ENCODE measurements at regions not wholly inside any gene's neighbourhood (a gene's known extent, or its start where the extent isn't known, plus 50 kb on each side); places are given as distances from the start of the nearest gene placed in this dataset.
A peak's percentile ranks its signal among the peaks of the same experiment; 100 is the strongest.
"Not testable (repeated sequence)": the region's sequence is repeated elsewhere in the genome, so short reads cannot be mapped to it uniquely, and the experiment has no call there.

DNA sequence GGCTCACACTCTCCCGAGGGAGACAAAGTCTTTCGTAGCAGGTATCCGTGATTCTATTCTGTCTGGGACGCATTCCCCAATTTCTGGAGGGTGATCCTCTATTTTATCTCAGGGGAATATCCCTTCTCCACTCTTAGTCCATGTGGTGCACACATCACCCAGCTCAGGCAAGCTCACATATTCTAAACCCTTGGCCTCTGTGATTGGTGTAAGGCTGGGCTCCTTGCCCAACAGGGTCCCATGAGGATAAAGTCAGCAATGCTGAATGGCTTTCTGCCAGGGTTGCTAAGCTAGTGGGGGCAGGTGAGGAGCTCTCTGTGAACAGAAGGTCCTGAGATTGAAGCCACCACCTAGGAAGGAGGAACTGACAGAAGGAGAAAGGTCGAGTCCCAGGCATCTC lies 137.2 kb downstream of the CDH26 start:
- no peak for DNase-seq (ENCODE audit: low spot score)
- ATAC-seq: no peak

DNA sequence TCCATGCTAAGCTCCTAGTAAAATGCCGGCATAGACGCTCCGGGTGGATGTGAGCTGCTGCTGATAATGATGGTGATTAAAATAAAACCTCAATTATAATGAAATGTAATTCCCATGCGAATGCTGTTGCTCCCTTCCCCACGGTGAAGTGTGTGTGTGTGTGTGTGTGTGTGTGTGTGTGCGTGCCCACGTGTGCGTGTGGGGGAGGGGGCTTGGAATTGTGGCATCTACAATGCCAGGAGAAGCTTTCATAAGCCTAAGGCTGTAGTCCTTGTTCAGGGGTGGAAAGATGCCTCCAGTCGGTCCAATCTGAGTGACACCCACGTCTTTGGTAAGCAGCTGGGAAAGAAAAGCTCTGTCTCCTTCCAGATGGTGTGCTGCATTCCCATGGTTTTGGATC lies 137.9 kb downstream of the CDH26 start:
- DNase-seq (ENCODE audit: low spot score) (no peak), ATAC-seq (no peak)

- no peak for ATAC-seq
- no peak for DNase-seq (ENCODE audit: low spot score)
Observed at GRCh38 chr20:60097285-60097684, 139.1 kb downstream of the CDH26 start.

DNA sequence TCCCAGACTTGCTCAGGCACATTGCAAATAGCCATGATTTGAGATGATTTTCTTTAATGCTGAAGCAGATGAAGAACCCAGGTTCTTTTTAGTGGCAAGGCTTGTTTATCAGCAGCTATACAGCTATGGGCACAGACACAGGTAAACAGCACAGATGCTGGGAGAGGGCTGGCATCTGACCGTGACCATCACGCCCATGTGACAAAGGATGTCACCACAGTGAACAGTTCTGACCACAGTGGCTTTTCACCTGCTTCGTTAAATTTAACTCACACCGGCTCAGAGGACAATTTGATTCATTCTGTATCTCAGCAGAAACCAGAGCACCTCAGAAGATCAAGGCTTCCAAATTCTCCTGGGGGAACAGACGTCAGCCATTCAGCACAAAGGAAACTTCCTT lies 142.6 kb downstream of the CDH26 start:
- ATAC-seq: no peak
- no peak for DNase-seq (ENCODE audit: low spot score)

GRCh38 chr20:60101201-60101890 lies 143.1 kb downstream of the CDH26 start:
- ATAC-seq (no peak), DNase-seq (ENCODE audit: low spot score) (no peak)

GRCh38 chr20:60101891-60102281 lies 143.7 kb downstream of the CDH26 start:
- ATAC-seq (no peak), DNase-seq (ENCODE audit: low spot score) (no peak)

- no peak for ATAC-seq
- DNase-seq (ENCODE audit: low spot score): no peak
Observed at GRCh38 chr20:60102665-60103210, 144.5 kb downstream of the CDH26 start.

GRCh38 chr20:60104993-60105803 lies 147.0 kb downstream of the CDH26 start:
- ATAC-seq: no peak
- no peak for DNase-seq (ENCODE audit: low spot score)

GRCh38 chr20:60106186-60106585 lies 148.0 kb downstream of the CDH26 start:
- not testable (repeated sequence) for DNase-seq (ENCODE audit: low spot score)

DNA sequence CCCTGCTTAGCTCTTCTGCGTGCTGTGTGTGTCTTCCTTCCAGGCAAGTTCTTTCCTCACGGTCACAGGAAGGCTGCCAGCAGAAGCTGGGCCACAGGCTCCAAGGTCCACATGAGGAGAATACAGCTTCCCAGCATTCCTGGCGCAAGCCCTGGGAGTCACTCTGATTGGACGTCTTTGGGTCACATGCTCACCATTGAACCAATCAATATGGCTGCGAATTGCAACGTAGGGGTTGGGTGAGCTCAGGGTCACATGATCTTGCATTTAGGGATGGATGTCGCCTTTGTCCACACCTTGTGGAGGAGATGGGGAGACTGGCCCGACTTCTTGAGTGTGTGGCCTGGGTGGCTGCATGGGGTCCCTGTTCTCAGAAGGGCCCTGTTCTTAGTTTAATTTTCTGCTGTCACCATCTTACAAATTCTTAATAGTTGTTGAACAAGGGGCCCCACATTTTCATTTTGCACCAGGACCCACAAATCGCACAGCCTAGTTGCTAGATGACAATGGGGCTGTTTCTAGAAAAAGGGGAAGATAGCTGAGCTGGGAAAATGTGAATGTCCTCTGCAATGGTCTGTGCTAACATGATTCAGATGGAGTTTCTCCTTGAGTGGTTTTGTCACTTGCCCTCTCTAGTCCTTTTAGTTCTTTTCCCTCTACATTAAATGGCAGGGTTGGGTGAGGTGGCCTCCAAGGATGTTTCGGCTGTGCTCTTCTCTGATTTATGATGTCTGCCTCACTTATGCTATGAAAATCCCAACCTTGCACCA lies 149.6 kb downstream of the CDH26 start:
- ATAC-seq (no peak), DNase-seq (ENCODE audit: low spot score) (no peak)

More at GRCh38 chr20:60106186-60106585, 148.0 kb downstream of the CDH26 start:
- not testable (repeated sequence) for ATAC-seq

GRCh38 chr20:60108397-60108796 lies 150.2 kb downstream of the CDH26 start:
- ATAC-seq (no peak), DNase-seq (ENCODE audit: low spot score) (no peak)

DNA sequence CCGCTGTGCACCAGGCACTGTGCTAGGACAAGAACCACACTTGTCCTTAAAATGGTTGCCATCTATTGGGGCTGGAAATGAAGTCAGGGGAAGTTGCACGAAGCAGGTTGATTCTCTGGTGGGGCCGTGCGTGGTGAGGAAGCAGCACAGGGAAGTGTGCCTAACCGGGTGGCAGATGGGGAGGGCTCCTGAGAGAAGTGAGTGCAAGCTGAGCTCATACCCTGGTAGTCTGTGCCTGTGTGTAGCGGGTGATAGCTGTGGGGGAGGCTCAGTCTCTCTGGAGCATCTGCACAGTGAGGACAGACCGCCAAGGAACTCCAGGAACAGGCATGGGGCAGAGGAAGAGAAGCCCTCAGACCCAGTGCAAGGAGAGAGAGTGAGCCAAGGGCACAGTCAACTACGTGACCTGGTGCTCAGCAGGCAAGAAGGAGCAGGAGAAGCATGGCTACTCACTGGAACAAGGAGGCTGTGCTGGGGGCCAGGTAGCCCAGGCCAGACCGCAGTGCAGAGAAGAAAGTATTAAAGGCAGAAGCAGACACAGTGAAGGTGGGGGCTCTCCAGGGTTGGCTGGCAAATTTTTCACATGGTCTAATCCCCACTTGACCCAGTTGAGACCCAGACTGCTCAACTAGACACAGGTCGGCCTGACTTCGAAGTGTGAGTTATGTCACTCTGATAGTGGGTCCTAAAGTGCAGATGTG lies 155.0 kb downstream of the CDH26 start:
- peak; percentile 31 for ATAC-seq
- DNase-seq (ENCODE audit: low spot score): no peak

DNA sequence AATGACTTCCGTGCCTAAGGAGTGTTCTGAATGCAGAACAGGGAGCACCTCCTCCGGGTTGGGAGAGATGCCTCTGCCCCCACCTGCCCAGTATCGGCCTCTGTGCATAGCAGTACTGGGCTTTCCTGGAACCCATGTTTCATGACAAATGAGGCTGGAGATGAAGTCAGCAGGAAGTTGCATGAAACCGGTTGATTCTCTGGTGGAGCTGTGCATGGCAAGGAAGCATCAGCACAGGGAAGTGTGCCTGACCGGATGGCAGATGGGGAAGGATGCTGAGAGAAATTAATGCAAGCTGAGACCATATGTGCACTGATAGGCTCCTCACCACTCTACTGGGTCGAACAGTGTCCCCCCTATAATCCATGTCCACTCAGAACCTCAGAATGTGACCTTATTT lies 155.5 kb downstream of the CDH26 start:
- ATAC-seq: no peak
- no peak for DNase-seq (ENCODE audit: low spot score)

DNA sequence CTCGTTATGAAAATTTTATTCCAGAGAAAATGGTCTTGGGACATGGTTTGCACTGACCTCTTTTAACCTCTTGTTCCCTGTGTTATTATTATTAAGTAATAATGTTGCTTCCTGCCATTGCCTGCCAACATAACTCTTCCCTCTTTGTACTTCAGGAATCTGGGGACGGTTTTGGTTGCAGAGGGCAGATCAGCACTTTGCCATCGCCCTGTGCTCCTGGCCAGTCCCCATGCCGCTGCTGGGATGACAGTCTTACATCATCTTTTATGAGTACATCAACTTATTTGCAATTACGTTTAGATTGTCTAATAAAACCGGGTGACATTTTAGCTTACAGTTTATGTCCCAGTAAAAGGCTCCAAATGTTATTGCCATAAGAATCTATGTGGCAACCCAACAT lies 157.2 kb downstream of the CDH26 start:
- ATAC-seq: no peak
- no peak for DNase-seq (ENCODE audit: low spot score)

GRCh38 chr20:60116128-60116909 lies 158.1 kb downstream of the CDH26 start:
- no peak for DNase-seq (ENCODE audit: low spot score)

GRCh38 chr20:60117065-60117464 lies 158.8 kb downstream of the CDH26 start:
- ATAC-seq (no peak), DNase-seq (ENCODE audit: low spot score) (no peak)

More at GRCh38 chr20:60116128-60116909, 158.1 kb downstream of the CDH26 start:
- no peak for ATAC-seq

DNA sequence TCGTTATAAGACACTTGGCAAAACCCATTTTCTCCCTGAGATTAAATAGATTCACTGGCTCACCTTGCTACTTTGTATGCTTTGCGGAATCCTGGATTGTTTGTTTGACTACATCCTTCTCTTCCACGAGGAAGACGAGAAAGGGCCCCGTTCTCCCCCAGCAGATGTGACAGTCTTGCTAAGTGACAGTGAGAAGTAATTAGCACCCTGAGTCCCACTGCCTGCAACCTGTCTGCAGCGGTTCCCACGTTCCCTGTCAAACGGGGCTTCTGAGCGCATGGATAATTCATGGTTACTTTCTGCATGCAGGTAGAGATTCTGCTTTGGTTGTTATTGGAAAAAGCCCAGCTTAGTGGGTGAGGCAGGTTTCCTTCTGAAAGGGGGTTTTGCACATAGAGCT lies 163.7 kb downstream of the CDH26 start:
- DNase-seq (ENCODE audit: low spot score): no peak
- no peak for ATAC-seq

GRCh38 chr20:60122671-60123070 lies 164.4 kb downstream of the CDH26 start:
- ATAC-seq (no peak), DNase-seq (ENCODE audit: low spot score) (no peak)

- DNase-seq (ENCODE audit: low spot score): no peak
- no peak for ATAC-seq
Observed at GRCh38 chr20:60123096-60123495, 164.9 kb downstream of the CDH26 start.

DNA sequence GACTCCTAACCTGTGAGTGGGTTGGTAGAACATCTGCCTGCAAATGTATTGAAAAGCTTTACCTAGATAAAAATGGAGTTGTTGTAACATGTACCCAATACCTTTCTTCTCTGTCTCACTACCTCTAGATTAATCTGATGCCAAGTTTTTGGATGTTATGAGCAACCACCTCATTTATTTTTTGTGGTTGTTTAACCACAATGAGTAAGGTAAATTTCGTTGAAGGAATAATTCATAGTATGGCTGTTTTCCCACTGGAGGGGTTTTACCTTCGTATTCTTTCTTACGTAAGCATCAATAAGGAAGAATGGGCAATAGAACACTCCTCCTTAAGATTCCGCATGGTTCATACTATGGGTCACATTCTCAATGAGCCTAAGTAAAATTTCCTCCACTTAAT lies 165.4 kb downstream of the CDH26 start:
- ATAC-seq (no peak), DNase-seq (ENCODE audit: low spot score) (no peak)

All from left lobe of liver (tissue), 2 donors.